HepG2 (cell line): ENCODE measurements at regions not wholly inside any gene's neighbourhood (a gene's known extent, or its start where the extent isn't known, plus 50 kb on each side); places are given as distances from the start of the nearest gene placed in this dataset.

Experiments used
- ATAC-seq: fragments of 200-7000 bp; cut with Tn5 transposase; 3 replicates; pipeline ENCODE4 v1.9.1; 2020; ENCODE audit warnings: mild to moderate bottlenecking, moderate library complexity
- BruUV-seq: library from RNA; stranded (reverse); fragments of 400-500 nt; replicated peaks from 2 replicates; lab custom pipeline; 2021; lab: Mats Ljungman, UMichigan
- CTCF ChIA-PET: fragments of 300-600 bp; formaldehyde crosslinking; extraction: SDS; loops from one replicate; lab custom pipeline; 2021; ENCODE audit warnings: low total read pairs, inconsistent platforms, low intra/inter-chr PET ratio; lab: Yijun Ruan, JAX
- POLR2A ChIA-PET: fragments of 350-600 bp; sonication (Branson Sonifier 250); formaldehyde crosslinking; loops from one replicate; lab custom pipeline; 2020; ENCODE audit warnings: antibody characterized with exemption, inconsistent platforms; lab: Yijun Ruan, JAX
- DNase-seq: peaks from one replicate; pipeline ENCODE4 v3.0.0-alpha.2; 2015; ENCODE audit warnings: low spot score
- FAIRE-seq: peaks from 3 replicates; lab custom pipeline; 2011; peaks lifted over from hg19 to GRCh38; lab: Jason Lieb, UNC
- H2AFZ ChIP-seq: one replicate; pipeline ENCODE4 v1.6.1; 2011; ENCODE audit warnings: low read length, inconsistent platforms
- H3K27ac ChIP-seq: fragments of 300-600 bp; 3 replicates; pipeline ENCODE4 v1.8.0; 2011; ENCODE audit warnings: mixed run types, mild to moderate bottlenecking, mixed read lengths, low read length, inconsistent platforms; ENCODE audit not compliant: insufficient read depth; ENCODE audit errors: extremely low read length
- H3K27me3 ChIP-seq, 2 experiments: fragments of 200-600 bp in 1 of 2; 2 replicates in 1 of 2; 3 replicates in 1 of 2; pipeline versions ENCODE4 v1.6.0 to v1.8.0; 2011; ENCODE audit warnings: low read length in 2 of 2, mild to moderate bottlenecking in 2 of 2, moderate library complexity in 2 of 2, inconsistent platforms in 1 of 2; ENCODE audit not compliant: insufficient read depth in 2 of 2, control insufficient read depth in 1 of 2
- H3K36me3 ChIP-seq, 2 experiments: fragments of 200-600 bp in 1 of 2; replicated peaks in 1 of 2; 2 replicates in 1 of 2; 3 replicates in 1 of 2; pipeline versions ENCODE4 v1.5.1 to v1.8.0; 2011; ENCODE audit warnings: low read length in 2 of 2, inconsistent platforms in 1 of 2; ENCODE audit not compliant: insufficient read depth in 2 of 2, control insufficient read depth in 1 of 2
- H3K4me1 ChIP-seq: 2 replicates; pipeline ENCODE4 v1.5.1; 2012; ENCODE audit warnings: low read length, inconsistent platforms; ENCODE audit not compliant: insufficient read depth
- H3K4me2 ChIP-seq: 2 replicates; pipeline ENCODE4 v1.6.0; 2011; ENCODE audit warnings: low read depth, low read length, inconsistent platforms
- H3K4me3 ChIP-seq, 3 experiments: fragments of 200-600 bp in 1 of 3; sonication (generic), shearing (Covaris generic) in 1 of 3; replicated peaks in 1 of 3; 2 replicates each; pipeline ENCODE4 v1.5.1; 2011 to 2016; ENCODE audit warnings: low read length in 3 of 3, inconsistent platforms in 2 of 3, low read depth in 2 of 3, mild to moderate bottlenecking in 2 of 3, control low read depth in 1 of 3, mixed read lengths in 1 of 3; ENCODE audit not compliant: insufficient read depth in 1 of 3
- H3K79me2 ChIP-seq: one replicate; pipeline ENCODE4 v1.6.1; 2011; ENCODE audit warnings: low read length, inconsistent platforms; ENCODE audit not compliant: insufficient read depth
- H3K9ac ChIP-seq: 2 replicates; pipeline ENCODE4 v1.6.0; 2011; ENCODE audit warnings: mild to moderate bottlenecking, low read depth, low read length, inconsistent platforms; ENCODE audit not compliant: insufficient read depth
- H3K9me3 ChIP-seq: 2 replicates; pipeline ENCODE4 v1.5.1; 2012; ENCODE audit warnings: mild to moderate bottlenecking, low read length
- H4K20me1 ChIP-seq: 2 replicates; pipeline ENCODE4 v1.6.0; 2011; ENCODE audit warnings: inconsistent platforms, mild to moderate bottlenecking, low read length, moderate library complexity; ENCODE audit not compliant: insufficient read depth
- ATF3 ChIP-seq: sonication (generic); formaldehyde crosslinking; IDR thresholded peaks from 2 replicates; pipeline ENCODE4 v1.4.0; 2020; ENCODE audit warnings: missing genetic modification reagents
- CERS6 ChIP-seq: sonication (generic); formaldehyde crosslinking; IDR thresholded peaks from 2 replicates; pipeline ENCODE4 v1.5.0; 2020; ENCODE audit warnings: missing genetic modification reagents
- CHD4 ChIP-seq: fragments of 200-600 bp; sonication (generic); IDR thresholded peaks from 2 replicates; pipeline ENCODE4 v1.7.0; 2017; ENCODE audit warnings: mild to moderate bottlenecking, low read length, borderline replicate concordance
- DNMT1 ChIP-seq: sonication (generic); formaldehyde crosslinking; IDR thresholded peaks from 2 replicates; pipeline ENCODE4 v1.5.1; 2020; ENCODE audit warnings: mild to moderate bottlenecking, missing genetic modification reagents
- ESRRA ChIP-seq: sonication (generic); formaldehyde crosslinking; IDR thresholded peaks from 2 replicates; pipeline ENCODE4 v1.5.1; 2020; ENCODE audit warnings: mild to moderate bottlenecking, low read depth, missing genetic modification reagents
- MEIS2 ChIP-seq: sonication (generic); formaldehyde crosslinking; IDR thresholded peaks from 2 replicates; pipeline ENCODE4 v1.9.0; 2021; ENCODE audit warnings: mild to moderate bottlenecking, missing genetic modification reagents
- MIXL1 ChIP-seq: IDR thresholded peaks from 2 replicates; pipeline ENCODE4 v1.6.1; 2016
- PHF21A ChIP-seq: sonication (generic); formaldehyde crosslinking; IDR thresholded peaks from 2 replicates; pipeline ENCODE4 v1.5.0; 2020; ENCODE audit warnings: mild to moderate bottlenecking, missing genetic modification reagents
- SKI ChIP-seq: fragments of 450-650 bp; IDR thresholded peaks from one replicate; pipeline ENCODE4 v1.6.1; 2018; ENCODE audit warnings: mild to moderate bottlenecking; ENCODE audit not compliant: partially characterized antibody
- WIZ ChIP-seq: sonication (generic); formaldehyde crosslinking; IDR thresholded peaks from 2 replicates; pipeline ENCODE4 v1.5.1; 2020; ENCODE audit warnings: mild to moderate bottlenecking, missing genetic modification reagents
- YY1 ChIP-seq: IDR thresholded peaks from 2 replicates; pipeline ENCODE4 v1.6.1; 2011; ENCODE audit warnings: low read length, low read depth, moderate library complexity, mild to moderate bottlenecking; ENCODE audit not compliant: insufficient read depth, insufficient replicate concordance
- ZMAT5 ChIP-seq: sonication (generic); formaldehyde crosslinking; IDR thresholded peaks from 2 replicates; pipeline ENCODE4 v1.5.0; 2020; ENCODE audit warnings: mild to moderate bottlenecking, low read depth, missing genetic modification reagents, borderline replicate concordance
- ZNF576 ChIP-seq: sonication (generic); formaldehyde crosslinking; IDR thresholded peaks from 2 replicates; pipeline ENCODE4 v1.4.0; 2020; ENCODE audit warnings: mild to moderate bottlenecking, missing genetic modification reagents
- ZNF749 ChIP-seq: sonication (generic); formaldehyde crosslinking; IDR thresholded peaks from 2 replicates; pipeline ENCODE4 v1.8.0; 2022; ENCODE audit warnings: mild to moderate bottlenecking, missing genetic modification reagents, moderate library complexity, borderline replicate concordance
- ZNF883 ChIP-seq: sonication (generic); formaldehyde crosslinking; IDR thresholded peaks from 2 replicates; pipeline ENCODE4 v1.5.1; 2020; ENCODE audit warnings: mild to moderate bottlenecking, missing genetic modification reagents; ENCODE audit errors: not compliant biosample characterization
- WGBS: methylation state at CpG from one replicate; pipeline ENCODE4 v1.1.6; 2017; ENCODE audit warnings: low lambda C conversion rate; 5-methylcytosine and 5-hydroxymethylcytosine counted together
- in situ Hi-C: cut with HindIII; loops from 2 replicates; pipeline ENCODE4 v1.10.0; 2017; ENCODE audit warnings: low pct_unique_long_range_greater_than_20kb; ENCODE audit not compliant: extremely low pct_ligation_motif_present
- intact Hi-C: fragments of 100-400 bp; cut with micrococcal nuclease; formaldehyde crosslinking; loops from one replicate; pipeline ENCODE4 v1.10.0; 2022; ENCODE audit not compliant: unreplicated experiment
- TF ChIP-seq, protein P1 (sequence below): sonication (generic); formaldehyde crosslinking; IDR thresholded peaks from 2 replicates; pipeline ENCODE4 v1.5.0; 2020; ENCODE audit warnings: mild to moderate bottlenecking, missing genetic modification reagents

DNA sequence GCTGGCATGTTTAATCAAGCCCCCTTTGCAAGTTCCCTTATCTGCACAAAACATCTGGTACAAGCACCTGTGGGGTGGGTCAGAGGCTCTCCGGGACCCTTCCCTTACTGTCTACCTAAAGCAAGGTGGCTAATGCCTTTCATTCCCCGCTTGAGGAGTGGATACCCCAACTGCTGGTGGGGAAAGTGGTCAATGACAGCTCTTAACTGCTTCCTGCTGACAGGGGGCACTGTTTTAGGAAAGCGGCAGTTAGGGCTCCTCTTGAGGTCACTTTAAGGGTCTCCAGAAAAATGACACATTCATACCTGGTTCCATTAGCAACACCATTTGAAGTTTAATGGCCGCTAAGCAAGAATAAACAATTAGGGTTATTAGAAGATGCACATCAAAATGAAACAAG lies 761.8 kb upstream of the PHF14 start (continued):
- TF ChIP-seq CHD4 (no peak), ZMAT5 (no peak), MIXL1 (CRISPR knock-in tag) (no peak), DNMT1 (CRISPR knock-in tag) (no peak), PHF21A (CRISPR knock-in tag) (no peak), WIZ (CRISPR knock-in tag) (no peak), ATF3 (CRISPR knock-in tag) (no peak)
- TF ChIP-seq, protein P1, sequence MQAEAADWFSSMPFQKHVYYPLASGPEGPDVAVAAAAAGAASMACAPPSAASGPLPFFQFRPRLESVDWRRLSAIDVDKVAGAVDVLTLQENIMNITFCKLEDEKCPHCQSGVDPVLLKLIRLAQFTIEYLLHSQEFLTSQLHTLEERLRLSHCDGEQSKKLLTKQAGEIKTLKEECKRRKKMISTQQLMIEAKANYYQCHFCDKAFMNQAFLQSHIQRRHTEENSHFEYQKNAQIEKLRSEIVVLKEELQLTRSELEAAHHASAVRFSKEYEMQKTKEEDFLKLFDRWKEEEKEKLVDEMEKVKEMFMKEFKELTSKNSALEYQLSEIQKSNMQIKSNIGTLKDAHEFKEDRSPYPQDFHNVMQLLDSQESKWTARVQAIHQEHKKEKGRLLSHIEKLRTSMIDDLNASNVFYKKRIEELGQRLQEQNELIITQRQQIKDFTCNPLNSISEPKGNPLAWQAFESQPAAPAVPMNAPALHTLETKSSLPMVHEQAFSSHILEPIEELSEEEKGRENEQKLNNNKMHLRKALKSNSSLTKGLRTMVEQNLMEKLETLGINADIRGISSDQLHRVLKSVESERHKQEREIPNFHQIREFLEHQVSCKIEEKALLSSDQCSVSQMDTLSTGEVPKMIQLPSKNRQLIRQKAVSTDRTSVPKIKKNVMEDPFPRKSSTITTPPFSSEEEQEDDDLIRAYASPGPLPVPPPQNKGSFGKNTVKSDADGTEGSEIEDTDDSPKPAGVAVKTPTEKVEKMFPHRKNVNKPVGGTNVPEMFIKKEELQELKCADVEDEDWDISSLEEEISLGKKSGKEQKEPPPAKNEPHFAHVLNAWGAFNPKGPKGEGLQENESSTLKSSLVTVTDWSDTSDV (CRISPR knock-in tag): no peak

DNA sequence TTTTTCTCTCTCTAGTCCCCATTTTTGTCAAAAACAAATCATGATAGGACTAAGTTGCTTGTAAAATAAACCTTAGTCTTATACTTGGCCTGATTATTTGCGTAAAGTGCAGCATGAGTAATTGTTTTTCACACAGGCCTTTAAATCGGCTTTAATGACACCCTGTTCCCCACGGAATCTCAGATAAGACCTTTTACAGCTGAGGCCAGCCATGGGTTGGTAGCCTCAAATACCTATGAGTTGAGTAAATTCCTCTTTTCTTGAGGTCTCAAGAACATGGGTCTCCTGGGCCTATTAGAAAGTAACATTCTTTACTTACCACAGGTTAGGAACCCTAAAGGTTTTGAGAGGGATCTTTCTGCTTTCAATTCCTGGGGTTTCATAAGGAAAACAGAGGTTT lies 761.0 kb upstream of the PHF14 start:
- no peaks in the 10 kb centered on the region for H3K36me3 ChIP-seq
- H3K27ac ChIP-seq: no peak overlapping the region
- H3K9ac ChIP-seq: no peak overlapping the region
- H3K27me3 ChIP-seq: no peaks in the 10 kb centered on the region
- H2AFZ ChIP-seq: no peak overlapping the region
- ATAC-seq (no peak), DNase-seq (no peak), FAIRE-seq (no peak)
- in situ Hi-C loops: no loop called here
- H3K79me2 ChIP-seq: no peaks in the 10 kb centered on the region
- 46% methylated on average over 3 of the region's 3 CpGs for WGBS
- no TSS peak for BruUV-seq
- H3K9me3 ChIP-seq: peaks cover 78% of the 10 kb centered on the region
- no peak overlapping the region for H3K4me2 ChIP-seq
- intact Hi-C loops: no loop called here
- ChIA-PET POLR2A (no interaction called here), CTCF (no interaction called here)
- no peak for TF ChIP-seq ESRRA (CRISPR knock-in tag)
- TF ChIP-seq CERS6 (CRISPR knock-in tag): no peak
- TF ChIP-seq MEIS2 (CRISPR knock-in tag): no peak
- TF ChIP-seq YY1: no peak
- no peak for TF ChIP-seq ZNF749 (CRISPR knock-in tag)
- no peak for TF ChIP-seq SKI
- TF ChIP-seq ZNF883 (CRISPR knock-in tag): no peak
- TF ChIP-seq ZNF576 (CRISPR knock-in tag): no peak
- H4K20me1 ChIP-seq: no peaks in the 10 kb centered on the region
- H3K4me3 ChIP-seq: no peak overlapping the region
- H3K4me1 ChIP-seq: no peaks in the 10 kb centered on the region
